ENCODE measurements at regions not wholly inside any gene's neighbourhood (a gene's known extent, or its start where the extent isn't known, plus 50 kb on each side); places are given as distances from the start of the nearest gene placed in this dataset.

- H3K27ac ChIP-seq (ENCODE audit: low read length) = no peak overlapping the region
- no peaks in the 10 kb centered on the region for H3F3A ChIP-seq (ENCODE audit: insufficient read depth, low read length, poor library complexity, severe bottlenecking)
- H2AFZ ChIP-seq (ENCODE audit: low read depth, low read length) = no peak overlapping the region
- H3K9me3 ChIP-seq (ENCODE audit: low read length) = no peaks in the 10 kb centered on the region
- no peaks in the 10 kb centered on the region for H4K20me1 ChIP-seq (ENCODE audit: insufficient read depth)
- no peak for TF ChIP-seq SMC3 (conservative IDR thresholded peaks at IDR 0.05; ENCODE audit: poor library complexity)
- TF ChIP-seq REST (IDR thresholded peaks at IDR 0.05; ENCODE audit: borderline replicate concordance) = no peak
- no peak for TF ChIP-seq MXI1 (conservative IDR thresholded peaks at IDR 0.05; ENCODE audit: poor library complexity, severe bottlenecking)
- TF ChIP-seq CTCF (IDR thresholded peaks at IDR 0.05; ENCODE audit: poor library complexity, severe bottlenecking) = no peak
- no peak for TF ChIP-seq RAD21 (conservative IDR thresholded peaks at IDR 0.05)
- TF ChIP-seq EP300 (conservative IDR thresholded peaks at IDR 0.05; ENCODE audit: poor library complexity, severe bottlenecking) = no peak
- TF ChIP-seq TAF1 (IDR thresholded peaks at IDR 0.05; ENCODE audit: low read depth) = no peak
- no peak for TF ChIP-seq POLR2AphosphoS5 (IDR thresholded peaks at IDR 0.05)
- no peak overlapping the region for H3K4me2 ChIP-seq (ENCODE audit: low read length)
- no peaks in the 10 kb centered on the region for H3K9me2 ChIP-seq (ENCODE audit: insufficient read depth, low read length)
- H3K27me3 ChIP-seq (ENCODE audit: insufficient read depth, low read depth, low read length) = no peaks in the 10 kb centered on the region
- no peak overlapping the region for H3K9ac ChIP-seq (ENCODE audit: low read length)
- H3K36me3 ChIP-seq (ENCODE audit: insufficient read depth, low read length) = no peaks in the 10 kb centered on the region
- no peak overlapping the region for H3K4me3 ChIP-seq (ENCODE audit: low read length)
- H3K79me2 ChIP-seq (replicated peaks; ENCODE audit: insufficient read depth, low read length) = no peaks in the 10 kb centered on the region
Measured at GRCh38 chr7:118304100-118304499, 79.6 kb downstream of the ANKRD7 start.

GRCh38 chr7:118305671-118306070 lies 81.2 kb downstream of the ANKRD7 start:
- H3K9ac ChIP-seq (ENCODE audit: low read length) = no peak overlapping the region
- no peaks in the 10 kb centered on the region for H3K79me2 ChIP-seq (replicated peaks; ENCODE audit: insufficient read depth, low read length)
- H3K4me2 ChIP-seq (ENCODE audit: low read length) = no peak overlapping the region
- no peak overlapping the region for H2AFZ ChIP-seq (ENCODE audit: low read depth, low read length)
- no peaks in the 10 kb centered on the region for H3K27me3 ChIP-seq (ENCODE audit: insufficient read depth, low read depth, low read length)
- no peaks in the 10 kb centered on the region for H3F3A ChIP-seq (ENCODE audit: insufficient read depth, low read length, poor library complexity, severe bottlenecking)
- no peak overlapping the region for H3K4me3 ChIP-seq (ENCODE audit: low read length)
- no peaks in the 10 kb centered on the region for H4K20me1 ChIP-seq (ENCODE audit: insufficient read depth)
- no peak for TF ChIP-seq EP300 (conservative IDR thresholded peaks at IDR 0.05; ENCODE audit: poor library complexity, severe bottlenecking)
- TF ChIP-seq TAF1 (IDR thresholded peaks at IDR 0.05; ENCODE audit: low read depth) = no peak
- no peak for TF ChIP-seq SMC3 (conservative IDR thresholded peaks at IDR 0.05; ENCODE audit: poor library complexity)
- TF ChIP-seq EZH2 (IDR thresholded peaks at IDR 0.05; ENCODE audit: borderline replicate concordance, insufficient read depth, low read length, poor library complexity, severe bottlenecking) = no peak
- TF ChIP-seq RAD21 (conservative IDR thresholded peaks at IDR 0.05) = no peak
- no peak for TF ChIP-seq REST (IDR thresholded peaks at IDR 0.05; ENCODE audit: borderline replicate concordance)
- no peak for TF ChIP-seq POLR2AphosphoS5 (IDR thresholded peaks at IDR 0.05)
- TF ChIP-seq MXI1 (conservative IDR thresholded peaks at IDR 0.05; ENCODE audit: poor library complexity, severe bottlenecking) = no peak
- TF ChIP-seq CTCF (IDR thresholded peaks at IDR 0.05; ENCODE audit: poor library complexity, severe bottlenecking) = no peak
- no peaks in the 10 kb centered on the region for H3K9me2 ChIP-seq (ENCODE audit: insufficient read depth, low read length)
- no peaks in the 10 kb centered on the region for H3K9me3 ChIP-seq (ENCODE audit: low read length)
- H3K36me3 ChIP-seq (ENCODE audit: insufficient read depth, low read length) = no peaks in the 10 kb centered on the region
- no peak overlapping the region for H3K27ac ChIP-seq (ENCODE audit: low read length)

Data from neural cell (in vitro differentiated cells).